HEK293 (cell line): ENCODE measurements at regions not wholly inside any gene's neighbourhood (a gene's known extent, or its start where the extent isn't known, plus 50 kb on each side); places are given as distances from the start of the nearest gene placed in this dataset.

Experiments used
- CTCF ChIA-PET: fragments of 350-600 bp; formaldehyde crosslinking; extraction: SDS; loops from one replicate; lab custom pipeline; 2021; ENCODE audit warnings: antibody characterized with exemption; lab: Yijun Ruan, JAX
- POLR2A ChIA-PET: fragments of 300-600 bp; formaldehyde crosslinking; extraction: SDS; loops from one replicate; lab custom pipeline; 2020; ENCODE audit warnings: antibody characterized with exemption, inconsistent platforms; lab: Yijun Ruan, JAX
- H3K27ac ChIP-seq: fragments of 200-500 bp; sonication (Bioruptor generic); 2 replicates; pipeline ENCODE4 v1.5.1; 2014; ENCODE audit warnings: low read depth, low read length, control low read depth, inconsistent platforms; ENCODE audit errors: extremely low read depth
- H3K36me3 ChIP-seq, 2 experiments: fragments of 200-500 bp in 1 of 2; sonication (Bioruptor generic) in 1 of 2; 1 replicate in 1 of 2; 2 replicates in 1 of 2; pipeline ENCODE4 v1.5.1; 2014 to 2017; ENCODE audit warnings: inconsistent platforms in 2 of 2, low read length in 2 of 2; ENCODE audit not compliant: control insufficient read depth in 2 of 2, insufficient read depth in 1 of 2
- H3K4me1 ChIP-seq: fragments of 200-500 bp; sonication (Bioruptor generic); 2 replicates; pipeline ENCODE4 v1.5.1; 2014; ENCODE audit warnings: mild to moderate bottlenecking, low read length, inconsistent platforms; ENCODE audit not compliant: control insufficient read depth, insufficient read depth
- H3K4me3 ChIP-seq: 2 replicates; pipeline ENCODE4 v1.5.1; 2011; ENCODE audit warnings: low read depth, mild to moderate bottlenecking, control low read depth, low read length, moderate library complexity
- H3K9me3 ChIP-seq: fragments of 200-500 bp; sonication (Bioruptor generic); 2 replicates; pipeline ENCODE4 v1.5.1; 2014; ENCODE audit warnings: low read depth, low read length, inconsistent platforms; ENCODE audit not compliant: control insufficient read depth, insufficient read depth
- KLF9 ChIP-seq: fragments of 450-650 bp; formaldehyde crosslinking; IDR thresholded peaks from 2 replicates; pipeline ENCODE4 v1.5.1; 2016; ENCODE audit warnings: missing biosample characterization, missing genetic modification characterization, low read depth
- SETDB1 ChIP-seq: IDR thresholded peaks from one replicate; pipeline ENCODE4 v1.6.1; 2017; ENCODE audit warnings: mild to moderate bottlenecking, low read length, moderate library complexity, mixed read lengths; ENCODE audit not compliant: insufficient read length
- SP3 ChIP-seq: fragments of 450-650 bp; formaldehyde crosslinking; IDR thresholded peaks from 2 replicates; pipeline ENCODE4 v1.5.1; 2016; ENCODE audit warnings: missing biosample characterization, missing genetic modification characterization
- SP7 ChIP-seq: fragments of 450-650 bp; formaldehyde crosslinking; IDR thresholded peaks from 2 replicates; pipeline ENCODE4 v1.5.1; 2016; ENCODE audit warnings: missing biosample characterization, missing genetic modification characterization
- YY1 ChIP-seq: fragments of 450-650 bp; formaldehyde crosslinking; IDR thresholded peaks from 2 replicates; pipeline ENCODE4 v1.5.1; 2018; ENCODE audit warnings: missing biosample characterization, missing genetic modification characterization
- YY2 ChIP-seq: fragments of 450-650 bp; formaldehyde crosslinking; IDR thresholded peaks from 2 replicates; pipeline ENCODE4 v1.5.1; 2016; ENCODE audit warnings: missing biosample characterization, missing genetic modification characterization
- ZBTB21 ChIP-seq: fragments of 450-650 bp; formaldehyde crosslinking; IDR thresholded peaks from 2 replicates; pipeline ENCODE4 v1.5.1; 2017; ENCODE audit warnings: missing biosample characterization, missing genetic modification characterization
- ZBTB8A ChIP-seq: fragments of 450-650 bp; formaldehyde crosslinking; IDR thresholded peaks from 2 replicates; pipeline ENCODE4 v1.5.1; 2016; ENCODE audit warnings: missing biosample characterization, missing genetic modification characterization
- ZNF112 ChIP-seq: fragments of 450-650 bp; formaldehyde crosslinking; IDR thresholded peaks from 2 replicates; pipeline ENCODE4 v1.5.0; 2017; ENCODE audit warnings: missing biosample characterization, missing genetic modification characterization
- ZNF202 ChIP-seq: fragments of 450-650 bp; formaldehyde crosslinking; IDR thresholded peaks from 2 replicates; pipeline ENCODE4 v1.5.1; 2016; ENCODE audit warnings: missing biosample characterization, missing genetic modification characterization, borderline replicate concordance
- ZNF223 ChIP-seq: fragments of 450-650 bp; formaldehyde crosslinking; IDR thresholded peaks from 2 replicates; pipeline ENCODE4 v1.5.1; 2016; ENCODE audit warnings: missing biosample characterization, missing genetic modification characterization
- ZNF324 ChIP-seq: fragments of 450-650 bp; formaldehyde crosslinking; IDR thresholded peaks from 2 replicates; pipeline ENCODE4 v1.5.1; 2016; ENCODE audit warnings: missing biosample characterization, missing genetic modification characterization
- ZNF394 ChIP-seq: fragments of 450-650 bp; formaldehyde crosslinking; IDR thresholded peaks from 2 replicates; pipeline ENCODE4 v1.5.1; 2016; ENCODE audit warnings: missing biosample characterization, missing genetic modification characterization, mild to moderate bottlenecking, moderate library complexity, borderline replicate concordance
- ZNF558 ChIP-seq: fragments of 450-650 bp; formaldehyde crosslinking; IDR thresholded peaks from 2 replicates; pipeline ENCODE4 v1.5.1; 2016; ENCODE audit warnings: missing biosample characterization, missing genetic modification characterization
- ZNF626 ChIP-seq: fragments of 450-650 bp; sonication (Bioruptor Pico); formaldehyde crosslinking; IDR thresholded peaks from 2 replicates; pipeline ENCODE4 v1.5.1; 2018; ENCODE audit warnings: missing biosample characterization, missing genetic modification characterization, inconsistent platforms
- ZNF707 ChIP-seq: fragments of 450-650 bp; formaldehyde crosslinking; IDR thresholded peaks from 2 replicates; pipeline ENCODE4 v1.5.1; 2016; ENCODE audit warnings: missing biosample characterization, missing genetic modification characterization
- ZNF747 ChIP-seq: fragments of 450-650 bp; formaldehyde crosslinking; IDR thresholded peaks from 2 replicates; pipeline ENCODE4 v1.5.1; 2016; ENCODE audit warnings: missing biosample characterization, missing genetic modification characterization
- ZNF837 ChIP-seq: fragments of 450-650 bp; formaldehyde crosslinking; IDR thresholded peaks from 2 replicates; pipeline ENCODE4 v1.5.1; 2016; ENCODE audit warnings: missing biosample characterization, missing genetic modification characterization
- TF ChIP-seq, protein P1 (sequence below): fragments of 450-650 bp; formaldehyde crosslinking; IDR thresholded peaks from 2 replicates; pipeline ENCODE4 v1.5.1; 2016; ENCODE audit warnings: missing biosample characterization, missing genetic modification characterization
- TF ChIP-seq, protein P2 (sequence below): fragments of 450-650 bp; formaldehyde crosslinking; IDR thresholded peaks from 2 replicates; pipeline ENCODE4 v1.5.1; 2016; ENCODE audit warnings: missing biosample characterization, missing genetic modification characterization, borderline replicate concordance
- TF ChIP-seq, protein P3 (sequence below): fragments of 450-650 bp; formaldehyde crosslinking; IDR thresholded peaks from 2 replicates; pipeline ENCODE4 v1.5.1; 2016; ENCODE audit warnings: missing biosample characterization, missing genetic modification characterization
- TF ChIP-seq, protein P4 (sequence below): fragments of 450-650 bp; formaldehyde crosslinking; IDR thresholded peaks from 2 replicates; pipeline ENCODE4 v1.5.1; 2016; ENCODE audit warnings: missing biosample characterization, missing genetic modification characterization
- TF ChIP-seq, protein P5 (sequence below): fragments of 450-650 bp; formaldehyde crosslinking; IDR thresholded peaks from 2 replicates; pipeline ENCODE4 v1.5.1; 2016; ENCODE audit warnings: missing biosample characterization, missing genetic modification characterization

DNA sequence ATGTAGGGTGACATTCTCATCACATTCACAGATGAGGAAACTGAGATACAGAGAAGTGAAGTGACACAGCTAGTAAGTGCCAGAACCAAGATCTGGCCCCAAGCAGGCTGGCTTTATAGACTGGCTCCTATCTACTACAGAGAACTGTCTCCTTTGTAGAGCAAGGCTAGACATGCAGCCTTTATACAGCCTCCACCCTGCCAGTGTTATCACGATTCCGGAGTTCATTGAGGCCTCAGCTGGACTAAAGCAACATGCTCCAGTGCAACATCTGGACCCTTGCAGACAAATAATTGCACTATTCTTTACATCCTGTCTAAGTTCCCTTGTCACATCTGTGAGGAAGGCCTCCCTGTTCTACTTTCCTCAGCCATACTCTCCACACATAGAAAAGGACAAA lies 58.0 kb upstream of the XIAP start:
- Histone ChIP-seq H3K27ac (no peak overlapping the region), H3K4me3 (no peak overlapping the region), H3K36me3 (no peaks in the 10 kb centered on the region), H3K4me1 (no peaks in the 10 kb centered on the region), H3K9me3 (no peaks in the 10 kb centered on the region)
- ChIA-PET POLR2A (no interaction called here), CTCF (interaction anchor here (2.3 kb wide), 1 partner anchor 24 kb away, joined by 9 read pairs; no protein-coding TSS in a partner anchor)
- TF ChIP-seq ZNF112 (tag by site-specific recombination): no peak
- no peak for TF ChIP-seq ZBTB21 (tag by site-specific recombination)
- TF ChIP-seq SP3: no peak
- TF ChIP-seq, protein P1, sequence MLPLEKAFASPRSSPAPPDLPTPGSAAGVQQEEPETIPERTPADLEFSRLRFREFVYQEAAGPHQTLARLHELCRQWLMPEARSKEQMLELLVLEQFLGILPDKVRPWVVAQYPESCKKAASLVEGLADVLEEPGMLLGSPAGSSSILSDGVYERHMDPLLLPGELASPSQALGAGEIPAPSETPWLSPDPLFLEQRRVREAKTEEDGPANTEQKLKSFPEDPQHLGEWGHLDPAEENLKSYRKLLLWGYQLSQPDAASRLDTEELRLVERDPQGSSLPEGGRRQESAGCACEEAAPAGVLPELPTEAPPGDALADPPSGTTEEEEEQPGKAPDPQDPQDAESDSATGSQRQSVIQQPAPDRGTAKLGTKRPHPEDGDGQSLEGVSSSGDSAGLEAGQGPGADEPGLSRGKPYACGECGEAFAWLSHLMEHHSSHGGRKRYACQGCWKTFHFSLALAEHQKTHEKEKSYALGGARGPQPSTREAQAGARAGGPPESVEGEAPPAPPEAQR (tag by site-specific recombination): no peak
- TF ChIP-seq, protein P2, sequence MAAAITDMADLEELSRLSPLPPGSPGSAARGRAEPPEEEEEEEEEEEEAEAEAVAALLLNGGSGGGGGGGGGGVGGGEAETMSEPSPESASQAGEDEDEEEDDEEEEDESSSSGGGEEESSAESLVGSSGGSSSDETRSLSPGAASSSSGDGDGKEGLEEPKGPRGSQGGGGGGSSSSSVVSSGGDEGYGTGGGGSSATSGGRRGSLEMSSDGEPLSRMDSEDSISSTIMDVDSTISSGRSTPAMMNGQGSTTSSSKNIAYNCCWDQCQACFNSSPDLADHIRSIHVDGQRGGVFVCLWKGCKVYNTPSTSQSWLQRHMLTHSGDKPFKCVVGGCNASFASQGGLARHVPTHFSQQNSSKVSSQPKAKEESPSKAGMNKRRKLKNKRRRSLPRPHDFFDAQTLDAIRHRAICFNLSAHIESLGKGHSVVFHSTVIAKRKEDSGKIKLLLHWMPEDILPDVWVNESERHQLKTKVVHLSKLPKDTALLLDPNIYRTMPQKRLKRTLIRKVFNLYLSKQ (tag by site-specific recombination): no peak
- TF ChIP-seq, protein P3, sequence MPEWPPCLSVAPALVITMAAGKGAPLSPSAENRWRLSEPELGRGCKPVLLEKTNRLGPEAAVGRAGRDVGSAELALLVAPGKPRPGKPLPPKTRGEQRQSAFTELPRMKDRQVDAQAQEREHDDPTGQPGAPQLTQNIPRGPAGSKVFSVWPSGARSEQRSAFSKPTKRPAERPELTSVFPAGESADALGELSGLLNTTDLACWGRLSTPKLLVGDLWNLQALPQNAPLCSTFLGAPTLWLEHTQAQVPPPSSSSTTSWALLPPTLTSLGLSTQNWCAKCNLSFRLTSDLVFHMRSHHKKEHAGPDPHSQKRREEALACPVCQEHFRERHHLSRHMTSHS (tag by site-specific recombination): no peak
- TF ChIP-seq ZNF837 (tag by site-specific recombination): no peak
- TF ChIP-seq, protein P4, sequence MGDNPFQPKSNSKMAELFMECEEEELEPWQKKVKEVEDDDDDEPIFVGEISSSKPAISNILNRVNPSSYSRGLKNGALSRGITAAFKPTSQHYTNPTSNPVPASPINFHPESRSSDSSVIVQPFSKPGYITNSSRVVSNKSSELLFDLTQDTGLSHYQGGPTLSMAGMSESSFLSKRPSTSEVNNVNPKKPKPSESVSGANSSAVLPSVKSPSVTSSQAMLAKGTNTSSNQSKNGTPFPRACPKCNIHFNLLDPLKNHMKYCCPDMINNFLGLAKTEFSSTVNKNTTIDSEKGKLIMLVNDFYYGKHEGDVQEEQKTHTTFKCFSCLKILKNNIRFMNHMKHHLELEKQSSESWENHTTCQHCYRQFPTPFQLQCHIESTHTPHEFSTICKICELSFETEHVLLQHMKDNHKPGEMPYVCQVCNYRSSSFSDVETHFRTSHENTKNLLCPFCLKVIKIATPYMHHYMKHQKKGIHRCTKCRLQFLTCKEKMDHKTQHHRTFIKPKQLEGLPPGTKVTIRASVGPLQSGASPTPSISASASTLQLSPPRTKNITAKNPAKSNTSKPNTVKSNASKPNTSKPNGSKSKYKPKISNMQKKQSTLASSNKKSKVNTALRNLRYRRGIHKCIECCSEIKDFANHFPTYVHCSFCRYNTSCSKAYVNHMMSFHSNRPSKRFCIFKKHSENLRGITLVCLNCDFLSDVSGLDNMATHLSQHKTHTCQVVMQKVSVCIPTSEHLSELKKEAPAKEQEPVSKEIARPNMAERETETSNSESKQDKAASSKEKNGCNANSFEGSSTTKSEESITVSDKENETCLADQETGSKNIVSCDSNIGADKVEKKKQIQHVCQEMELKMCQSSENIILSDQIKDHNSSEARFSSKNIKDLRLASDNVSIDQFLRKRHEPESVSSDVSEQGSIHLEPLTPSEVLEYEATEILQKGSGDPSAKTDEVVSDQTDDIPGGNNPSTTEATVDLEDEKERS (tag by site-specific recombination): no peak
- TF ChIP-seq ZNF626 (tag by site-specific recombination): no peak
- TF ChIP-seq YY2: no peak
- no peak for TF ChIP-seq YY1 (tag by site-specific recombination)

DNA sequence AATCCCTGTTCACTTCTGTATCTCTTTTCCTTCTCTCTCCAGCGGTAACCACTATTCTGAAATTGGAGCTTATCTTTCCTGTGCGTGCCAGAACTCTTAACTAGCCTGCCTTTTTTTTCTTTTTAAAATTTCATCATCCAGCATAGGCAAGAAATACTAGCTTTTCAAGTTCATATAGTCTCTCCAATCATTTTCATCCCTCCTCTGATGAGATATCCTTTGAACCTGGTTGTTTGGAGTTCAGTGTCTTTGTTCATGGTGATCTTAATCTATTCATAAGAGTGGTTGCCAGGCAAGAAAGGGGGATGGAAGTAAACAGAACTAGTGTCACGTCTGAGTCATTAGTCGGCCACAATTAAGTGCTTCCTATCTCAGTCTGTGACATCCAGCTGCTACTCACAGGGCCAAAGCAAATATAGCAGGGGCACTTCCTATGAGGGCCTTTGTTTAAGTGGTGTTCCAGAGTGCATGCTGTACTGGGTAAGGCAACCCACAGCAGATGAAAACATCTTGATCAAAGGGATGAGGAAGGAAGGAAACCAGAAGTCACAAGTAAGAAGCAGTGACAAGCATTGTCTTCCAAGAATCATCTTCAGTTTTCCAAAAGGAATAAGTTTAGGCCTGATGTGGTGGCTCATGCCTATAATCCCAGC lies 56.4 kb upstream of the XIAP start:
- POLR2A ChIA-PET: interaction anchor here (0.8 kb wide), 1 partner anchor 39 kb away, joined by 3 read pairs; no protein-coding TSS in a partner anchor
- Histone ChIP-seq H3K9me3 (no peaks in the 10 kb centered on the region), H3K27ac (peak overlapping the region; percentile 6), H3K4me1 (no peaks in the 10 kb centered on the region), H3K4me3 (no peak overlapping the region), H3K36me3 (no peaks in the 10 kb centered on the region)
- CTCF ChIA-PET: interaction anchor here (0.9 to 2.3 kb wide), 2 partner anchors 16 to 26 kb away, joined by 3 to 9 read pairs; no protein-coding TSS in a partner anchor
- TF ChIP-seq ZNF324 (tag by site-specific recombination) (0 out of 2 replicates have a peak, but pooled peaks have one; percentile 45), ZNF394 (tag by site-specific recombination) (no peak), KLF9 (tag by site-specific recombination) (no peak), ZNF202 (no peak), SP7 (tag by site-specific recombination) (peak; percentile 93), ZNF747 (tag by site-specific recombination) (no peak), ZNF558 (tag by site-specific recombination) (peak; percentile 51; the same call in 1 of the 2 replicates), SETDB1 (no peak), ZBTB8A (tag by site-specific recombination) (no peak), ZNF707 (tag by site-specific recombination) (no peak), ZNF223 (no peak)
- TF ChIP-seq, protein P5, sequence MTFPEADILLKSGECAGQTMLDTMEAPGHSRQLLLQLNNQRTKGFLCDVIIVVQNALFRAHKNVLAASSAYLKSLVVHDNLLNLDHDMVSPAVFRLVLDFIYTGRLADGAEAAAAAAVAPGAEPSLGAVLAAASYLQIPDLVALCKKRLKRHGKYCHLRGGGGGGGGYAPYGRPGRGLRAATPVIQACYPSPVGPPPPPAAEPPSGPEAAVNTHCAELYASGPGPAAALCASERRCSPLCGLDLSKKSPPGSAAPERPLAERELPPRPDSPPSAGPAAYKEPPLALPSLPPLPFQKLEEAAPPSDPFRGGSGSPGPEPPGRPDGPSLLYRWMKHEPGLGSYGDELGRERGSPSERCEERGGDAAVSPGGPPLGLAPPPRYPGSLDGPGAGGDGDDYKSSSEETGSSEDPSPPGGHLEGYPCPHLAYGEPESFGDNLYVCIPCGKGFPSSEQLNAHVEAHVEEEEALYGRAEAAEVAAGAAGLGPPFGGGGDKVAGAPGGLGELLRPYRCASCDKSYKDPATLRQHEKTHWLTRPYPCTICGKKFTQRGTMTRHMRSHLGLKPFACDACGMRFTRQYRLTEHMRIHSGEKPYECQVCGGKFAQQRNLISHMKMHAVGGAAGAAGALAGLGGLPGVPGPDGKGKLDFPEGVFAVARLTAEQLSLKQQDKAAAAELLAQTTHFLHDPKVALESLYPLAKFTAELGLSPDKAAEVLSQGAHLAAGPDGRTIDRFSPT (tag by site-specific recombination): peak; percentile 56
- TF ChIP-seq, protein P1 (tag by site-specific recombination): no peak
